ENCODE measurements at regions not wholly inside any gene's neighbourhood (a gene's known extent, or its start where the extent isn't known, plus 50 kb on each side); places are given as distances from the start of the nearest gene placed in this dataset.

GRCh38 chr11:37115963-37116362, 517.9 kb upstream of the RAG2 start:
- TF ChIP-seq SP1 (IDR thresholded peaks at IDR 0.05; ENCODE audit: low read depth, low read length) = no peak
- TF ChIP-seq CTCF (IDR thresholded peaks at IDR 0.05 in 2 of 3, conservative IDR thresholded peaks at IDR 0.05 in 1 of 3; ENCODE audit: control insufficient read depth in 2 of 3, extremely low read depth in 1 of 3, insufficient read depth in 1 of 3, low read depth in 3 of 3, low read length in 3 of 3) = no peak
- no peak for TF ChIP-seq SMC3 (IDR thresholded peaks at IDR 0.05; ENCODE audit: borderline replicate concordance, low read length)
- TF ChIP-seq CREM (IDR thresholded peaks at IDR 0.05; ENCODE audit: low read depth) = no peak
- TF ChIP-seq TCF12 (IDR thresholded peaks at IDR 0.05; ENCODE audit: low read depth, low read length) = no peak
- no peak for TF ChIP-seq TCF7 (IDR thresholded peaks at IDR 0.05; ENCODE audit: borderline replicate concordance)
- TF ChIP-seq CBX3 (IDR thresholded peaks at IDR 0.05; ENCODE audit: borderline replicate concordance, low read depth) = no peak
- TF ChIP-seq BCL3 (IDR thresholded peaks at IDR 0.05; ENCODE audit: borderline replicate concordance, insufficient read depth, low read depth, low read length, poor library complexity, severe bottlenecking) = no peak
- no peak for TF ChIP-seq ATF7 (IDR thresholded peaks at IDR 0.05; ENCODE audit: low read depth)
- TF ChIP-seq RFX5 (IDR thresholded peaks at IDR 0.05; ENCODE audit: low read depth, low read length) = no peak
- TF ChIP-seq ATF3 (IDR thresholded peaks at IDR 0.05; ENCODE audit: borderline replicate concordance, extremely low read depth, low read depth, low read length) = no peak
- TF ChIP-seq REST (IDR thresholded peaks at IDR 0.05; ENCODE audit: low read depth, low read length) = no peak
- TF ChIP-seq JUNB (IDR thresholded peaks at IDR 0.05) = no peak

Data from GM12878 (cell line).